HL-60 (cell line): ENCODE measurements at regions not wholly inside any gene's neighbourhood (a gene's known extent, or its start where the extent isn't known, plus 50 kb on each side); places are given as distances from the start of the nearest gene placed in this dataset.

Experiments
- DNase-seq, 2 experiments: peaks; one replicate each; pipeline ENCODE4 v3.0.0-alpha.2; 2010 to 2020; ENCODE audit warnings: low read depth in 1 of 2, low spot score in 1 of 2
- H3K27ac ChIP-seq: fragments of 250-450 bp; sonication (Bioruptor Pico); replicated peaks from 2 replicates; pipeline ENCODE4 v1.5.1; 2020; ENCODE audit warnings: mild to moderate bottlenecking, moderate library complexity
- H3K27me3 ChIP-seq: fragments of 250-450 bp; sonication (Bioruptor Pico); 2 replicates; pipeline ENCODE4 v1.5.1; 2021; ENCODE audit warnings: mild to moderate bottlenecking, moderate library complexity; ENCODE audit not compliant: insufficient read depth, poor library complexity, severe bottlenecking
- H3K4me3 ChIP-seq: replicated peaks from 2 replicates; pipeline ENCODE4 v1.5.1; 2011; ENCODE audit warnings: mild to moderate bottlenecking, control low read depth, low read length; ENCODE audit not compliant: insufficient read depth
- GABPA ChIP-seq: IDR thresholded peaks from 2 replicates; pipeline ENCODE4 v1.6.1; 2012; ENCODE audit warnings: low read depth
- POLR2AphosphoS5 ChIP-seq: IDR thresholded peaks from 2 replicates; pipeline ENCODE4 v1.6.1; 2012; ENCODE audit warnings: low read depth
- SPI1 ChIP-seq: IDR thresholded peaks from 2 replicates; pipeline ENCODE4 v1.6.1; 2012; ENCODE audit warnings: low read depth, mild to moderate bottlenecking, borderline replicate concordance
- TF ChIP-seq, protein P1 (sequence below): IDR thresholded peaks from one replicate; pipeline ENCODE4 v1.5.1; 2011; ENCODE audit warnings: low read length, control low read depth, inconsistent platforms; ENCODE audit not compliant: insufficient read depth
- TF ChIP-seq, protein P2 (sequence below): IDR thresholded peaks from 2 replicates; pipeline ENCODE4 v1.6.1; 2012; ENCODE audit warnings: low read depth; ENCODE audit not compliant: insufficient replicate concordance

DNA sequence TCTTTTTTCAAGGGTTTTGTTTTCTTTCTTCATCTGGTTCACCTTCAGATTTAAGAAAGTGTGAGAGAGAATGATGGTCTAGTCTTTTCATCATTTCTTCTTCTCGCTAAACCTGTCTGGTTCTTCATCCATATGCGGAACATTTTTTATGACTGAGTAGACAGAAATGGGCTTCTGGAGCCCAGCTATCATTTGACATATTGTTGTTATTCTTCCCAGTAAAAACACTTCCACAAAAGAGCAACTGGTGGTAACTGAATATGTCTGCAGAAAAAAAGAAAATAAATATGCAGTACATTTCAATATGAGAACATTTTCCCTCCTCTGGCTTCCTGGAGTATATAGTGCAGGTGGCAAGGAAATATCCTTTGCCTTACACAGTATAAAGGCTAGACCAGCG, 209.5 kb downstream of the JCAD start:
- TF ChIP-seq, protein P1, sequence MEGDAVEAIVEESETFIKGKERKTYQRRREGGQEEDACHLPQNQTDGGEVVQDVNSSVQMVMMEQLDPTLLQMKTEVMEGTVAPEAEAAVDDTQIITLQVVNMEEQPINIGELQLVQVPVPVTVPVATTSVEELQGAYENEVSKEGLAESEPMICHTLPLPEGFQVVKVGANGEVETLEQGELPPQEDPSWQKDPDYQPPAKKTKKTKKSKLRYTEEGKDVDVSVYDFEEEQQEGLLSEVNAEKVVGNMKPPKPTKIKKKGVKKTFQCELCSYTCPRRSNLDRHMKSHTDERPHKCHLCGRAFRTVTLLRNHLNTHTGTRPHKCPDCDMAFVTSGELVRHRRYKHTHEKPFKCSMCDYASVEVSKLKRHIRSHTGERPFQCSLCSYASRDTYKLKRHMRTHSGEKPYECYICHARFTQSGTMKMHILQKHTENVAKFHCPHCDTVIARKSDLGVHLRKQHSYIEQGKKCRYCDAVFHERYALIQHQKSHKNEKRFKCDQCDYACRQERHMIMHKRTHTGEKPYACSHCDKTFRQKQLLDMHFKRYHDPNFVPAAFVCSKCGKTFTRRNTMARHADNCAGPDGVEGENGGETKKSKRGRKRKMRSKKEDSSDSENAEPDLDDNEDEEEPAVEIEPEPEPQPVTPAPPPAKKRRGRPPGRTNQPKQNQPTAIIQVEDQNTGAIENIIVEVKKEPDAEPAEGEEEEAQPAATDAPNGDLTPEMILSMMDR, result no peak
- TF ChIP-seq SPI1, result no peak
- TF ChIP-seq, protein P2, sequence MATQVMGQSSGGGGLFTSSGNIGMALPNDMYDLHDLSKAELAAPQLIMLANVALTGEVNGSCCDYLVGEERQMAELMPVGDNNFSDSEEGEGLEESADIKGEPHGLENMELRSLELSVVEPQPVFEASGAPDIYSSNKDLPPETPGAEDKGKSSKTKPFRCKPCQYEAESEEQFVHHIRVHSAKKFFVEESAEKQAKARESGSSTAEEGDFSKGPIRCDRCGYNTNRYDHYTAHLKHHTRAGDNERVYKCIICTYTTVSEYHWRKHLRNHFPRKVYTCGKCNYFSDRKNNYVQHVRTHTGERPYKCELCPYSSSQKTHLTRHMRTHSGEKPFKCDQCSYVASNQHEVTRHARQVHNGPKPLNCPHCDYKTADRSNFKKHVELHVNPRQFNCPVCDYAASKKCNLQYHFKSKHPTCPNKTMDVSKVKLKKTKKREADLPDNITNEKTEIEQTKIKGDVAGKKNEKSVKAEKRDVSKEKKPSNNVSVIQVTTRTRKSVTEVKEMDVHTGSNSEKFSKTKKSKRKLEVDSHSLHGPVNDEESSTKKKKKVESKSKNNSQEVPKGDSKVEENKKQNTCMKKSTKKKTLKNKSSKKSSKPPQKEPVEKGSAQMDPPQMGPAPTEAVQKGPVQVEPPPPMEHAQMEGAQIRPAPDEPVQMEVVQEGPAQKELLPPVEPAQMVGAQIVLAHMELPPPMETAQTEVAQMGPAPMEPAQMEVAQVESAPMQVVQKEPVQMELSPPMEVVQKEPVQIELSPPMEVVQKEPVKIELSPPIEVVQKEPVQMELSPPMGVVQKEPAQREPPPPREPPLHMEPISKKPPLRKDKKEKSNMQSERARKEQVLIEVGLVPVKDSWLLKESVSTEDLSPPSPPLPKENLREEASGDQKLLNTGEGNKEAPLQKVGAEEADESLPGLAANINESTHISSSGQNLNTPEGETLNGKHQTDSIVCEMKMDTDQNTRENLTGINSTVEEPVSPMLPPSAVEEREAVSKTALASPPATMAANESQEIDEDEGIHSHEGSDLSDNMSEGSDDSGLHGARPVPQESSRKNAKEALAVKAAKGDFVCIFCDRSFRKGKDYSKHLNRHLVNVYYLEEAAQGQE, result no peak
- no peak for TF ChIP-seq GABPA
- TF ChIP-seq POLR2AphosphoS5, result no peak
- no peak overlapping the region for H3K27ac ChIP-seq

GRCh38 chr10:29849126-29849833, 210.1 kb downstream of the JCAD start:
- Histone ChIP-seq H3K27ac (no peak overlapping the region), H3K4me3 (no peak overlapping the region), H3K27me3 (no peaks in the 10 kb centered on the region)
- TF ChIP-seq POLR2AphosphoS5, result no peak
- TF ChIP-seq SPI1, result no peak
- TF ChIP-seq, protein P1, result no peak
- TF ChIP-seq GABPA, result no peak
- TF ChIP-seq, protein P2, result no peak
- DNase-seq, result no peak

More for the DNA sequence above, 209.5 kb downstream of the JCAD start:
- H3K27me3 ChIP-seq, result no peaks in the 10 kb centered on the region
- H3K4me3 ChIP-seq, result no peak overlapping the region
- no peak for DNase-seq

DNA sequence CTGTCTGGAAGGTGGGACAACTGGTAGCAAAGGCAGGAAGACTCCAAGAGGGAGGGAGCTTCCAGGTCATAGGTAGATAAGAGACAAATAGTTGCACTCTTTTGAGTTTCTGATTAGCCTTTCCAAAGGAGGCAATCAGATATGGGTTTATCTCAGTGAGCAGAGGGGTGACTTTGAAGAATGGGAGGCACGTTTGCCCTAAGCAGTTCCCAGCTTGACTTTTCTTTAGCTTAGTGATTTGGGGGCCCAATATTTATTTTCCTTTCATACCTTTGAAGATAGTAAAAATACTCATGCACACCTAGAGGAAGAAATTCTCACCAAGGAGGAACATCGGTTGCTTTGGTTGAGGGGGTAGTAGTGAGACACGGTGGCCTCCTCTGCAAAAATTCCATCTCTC, 212.1 kb upstream of the SVIL start:
- Histone ChIP-seq H3K4me3 (no peak overlapping the region), H3K27ac (no peak overlapping the region), H3K27me3 (no peaks in the 10 kb centered on the region)
- no peak for DNase-seq
- TF ChIP-seq, protein P1, result no peak
- TF ChIP-seq SPI1 (no peak), POLR2AphosphoS5 (no peak), GABPA (no peak)
- TF ChIP-seq, protein P2, result no peak
